Prostate gland (tissue), 2 donors: ENCODE measurements at regions not wholly inside any gene's neighbourhood (a gene's known extent, or its start where the extent isn't known, plus 50 kb on each side); places are given as distances from the start of the nearest gene placed in this dataset.

ENCODE experiments used
- DNase-seq: peaks from one replicate; pipeline ENCODE4 v3.0.0-alpha.2; 2019; ENCODE audit warnings: low spot score
- H3K27ac ChIP-seq, 2 donors: fragments of 200-600 bp; sonication (generic); 2 replicates each; pipeline ENCODE4 v1.5.1; 2017 to 2019
- H3K27me3 ChIP-seq: fragments of 200-600 bp; sonication (generic); replicated peaks from 2 replicates; pipeline ENCODE4 v1.5.1; 2019; ENCODE audit not compliant: insufficient read depth
- H3K36me3 ChIP-seq, 2 donors: fragments of 200-600 bp; sonication (generic); 1 replicate in 1 of 2; 2 replicates in 1 of 2; pipeline versions ENCODE4 v1.5.1 to v1.8.1; 2017 to 2019
- H3K4me1 ChIP-seq: fragments of 200-600 bp; sonication (generic); replicated peaks from 2 replicates; pipeline ENCODE4 v1.5.1; 2019
- H3K4me3 ChIP-seq, 2 donors: fragments of 200-600 bp; sonication (generic); 2 replicates each; pipeline ENCODE4 v1.5.1; 2017 to 2019
- H3K9me3 ChIP-seq: fragments of 200-600 bp; sonication (generic); 2 replicates; pipeline ENCODE4 v1.5.1; 2017
- CTCF ChIP-seq, 4 experiments: fragments of 200-600 bp in 2 of 4; fragments of 450-650 bp in 2 of 4; sonication (generic) in 2 of 4; IDR thresholded peaks; 1 replicate in 3 of 4; 2 replicates in 1 of 4; pipeline ENCODE4 v1.5.1; 2016 to 2019; ENCODE audit warnings: antibody characterized with exemption in 4 of 4, mild to moderate bottlenecking in 2 of 4, moderate library complexity in 2 of 4
- POLR2A ChIP-seq: fragments of 450-650 bp; IDR thresholded peaks from one replicate; pipeline ENCODE4 v1.6.1; 2016; ENCODE audit warnings: antibody characterized with exemption, mild to moderate bottlenecking
- POLR2AphosphoS5 ChIP-seq: sonication (generic); formaldehyde crosslinking; IDR thresholded peaks from one replicate; pipeline ENCODE4 v1.6.1; 2017; ENCODE audit warnings: antibody characterized with exemption
- WGBS: methylation state at CpG from one replicate; pipeline ENCODE4 v1.1.5; 2018; 5-methylcytosine and 5-hydroxymethylcytosine counted together
- intact Hi-C: fragments of 100-400 bp; cut with DNase I; formaldehyde crosslinking; loops from one replicate; pipeline ENCODE4 v1.14.2; 2022

- WGBS: 75% methylated on average over 25 of the region's 25 CpGs
- intact Hi-C loops: no loop called here
- Histone ChIP-seq H3K4me1 (peaks cover 4% of the 10 kb centered on the region), H3K4me3 (no peak overlapping the region), H3K27ac (no peak overlapping the region), H3K36me3 (no peaks in the 10 kb centered on the region), H3K27me3 (no peaks in the 10 kb centered on the region), H3K9me3 (no peaks in the 10 kb centered on the region)
- TF ChIP-seq CTCF (IDR thresholded peaks at IDR 0.05) (no peak), POLR2A (no peak), POLR2AphosphoS5 (no peak)
- no peak for DNase-seq
These were observed 534.2 kb downstream of the TBC1D22A start for GRCh38 chr22:47296405-47297260.

- Histone ChIP-seq H3K4me3 (no peak overlapping the region), H3K9me3 (no peaks in the 10 kb centered on the region), H3K27ac (no peak overlapping the region), H3K36me3 (no peaks in the 10 kb centered on the region), H3K27me3 (no peaks in the 10 kb centered on the region), H3K4me1 (peaks cover 4% of the 10 kb centered on the region)
- intact Hi-C loops: no loop called here
- TF ChIP-seq POLR2A (no peak), CTCF (IDR thresholded peaks at IDR 0.05) (no peak), POLR2AphosphoS5 (no peak)
- 90% methylated on average over 10 of the region's 10 CpGs for WGBS
- no peak for DNase-seq
These were observed 533.5 kb downstream of the TBC1D22A start for GRCh38 chr22:47295982-47296381.

GRCh38 chr22:47295226-47295901 lies 532.9 kb downstream of the TBC1D22A start:
- intact Hi-C loops: no loop called here
- H3K4me1 ChIP-seq: peaks cover 4% of the 10 kb centered on the region
- TF ChIP-seq CTCF (IDR thresholded peaks at IDR 0.05): no peak
- no peak for TF ChIP-seq POLR2A
- TF ChIP-seq POLR2AphosphoS5: no peak
- H3K36me3 ChIP-seq: no peaks in the 10 kb centered on the region
- WGBS: 91% methylated on average over 21 of the region's 21 CpGs
- DNase-seq: no peak
- no peaks in the 10 kb centered on the region for H3K9me3 ChIP-seq
- no peaks in the 10 kb centered on the region for H3K27me3 ChIP-seq
- H3K27ac ChIP-seq: no peak overlapping the region
- H3K4me3 ChIP-seq: no peak overlapping the region

GRCh38 chr22:47294576-47294975 lies 532.1 kb downstream of the TBC1D22A start:
- no peak for DNase-seq
- Histone ChIP-seq H3K27me3 (no peaks in the 10 kb centered on the region), H3K4me3 (no peak overlapping the region), H3K27ac (no peak overlapping the region), H3K36me3 (no peaks in the 10 kb centered on the region), H3K9me3 (no peaks in the 10 kb centered on the region), H3K4me1 (peaks cover 4% of the 10 kb centered on the region)
- TF ChIP-seq CTCF (IDR thresholded peaks at IDR 0.05) (no peak), POLR2A (no peak), POLR2AphosphoS5 (no peak)
- WGBS: 93% methylated on average over 5 of the region's 5 CpGs
- intact Hi-C loops: loop anchor here (5.0 kb wide), 1 partner anchor 62 kb away; no protein-coding TSS in a partner anchor
